IPS-18c (cell line): ENCODE measurements at regions not wholly inside any gene's neighbourhood (a gene's known extent, or its start where the extent isn't known, plus 50 kb on each side); places are given as distances from the start of the nearest gene placed in this dataset.
"Not testable (repeated sequence)": the region's sequence is repeated elsewhere in the genome, so short reads cannot be mapped to it uniquely, and the experiment has no call there.

Experiments used
- H3K4me3 ChIP-seq: 2 replicates; pipeline ENCODE4 v1.7.0; 2013; ENCODE audit warnings: low read depth, mild to moderate bottlenecking, low read length, moderate library complexity; ENCODE audit not compliant: insufficient read depth
- H3K9me3 ChIP-seq: one replicate; pipeline ENCODE4 v1.6.1; 2013; ENCODE audit warnings: mild to moderate bottlenecking, low read length, moderate library complexity; ENCODE audit not compliant: control insufficient read depth, insufficient read depth

- no peak overlapping the region for H3K4me3 ChIP-seq
- H3K9me3 ChIP-seq, result no peaks in the 10 kb centered on the region
These were observed 514.5 kb upstream of the DPPA4 start for GRCh38 chr3:109851854-109852253.

GRCh38 chr3:109852283-109852682, 514.9 kb upstream of the DPPA4 start:
- Histone ChIP-seq H3K9me3 (no peaks in the 10 kb centered on the region), H3K4me3 (no peak overlapping the region)

- H3K4me3 ChIP-seq, result no peak overlapping the region
- no peaks in the 10 kb centered on the region for H3K9me3 ChIP-seq
These were observed 515.9 kb upstream of the DPPA4 start for GRCh38 chr3:109853077-109853731.

DNA sequence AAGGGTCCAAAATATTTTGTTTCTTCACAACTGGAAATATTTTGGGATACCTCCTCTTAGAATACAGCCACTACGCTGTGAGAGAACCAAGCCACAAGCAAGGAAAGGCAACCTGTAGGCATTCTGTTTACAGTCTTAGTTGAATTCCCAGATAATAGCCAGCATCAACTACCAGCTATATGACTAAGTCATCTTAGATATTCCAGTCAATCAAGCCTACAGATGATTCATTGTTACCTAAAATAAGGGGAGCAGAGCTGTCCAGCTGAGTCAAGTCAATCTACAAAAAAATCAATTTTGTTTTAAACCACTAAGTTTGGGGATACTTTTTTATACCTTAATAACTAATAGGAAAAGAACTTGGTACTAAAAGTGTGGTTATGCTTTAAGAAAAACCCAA, 526.4 kb upstream of the DPPA4 start:
- H3K4me3 ChIP-seq, result no peak overlapping the region
- no peaks in the 10 kb centered on the region for H3K9me3 ChIP-seq

GRCh38 chr3:109864452-109864851, 527.1 kb upstream of the DPPA4 start:
- no peaks in the 10 kb centered on the region for H3K9me3 ChIP-seq

DNA sequence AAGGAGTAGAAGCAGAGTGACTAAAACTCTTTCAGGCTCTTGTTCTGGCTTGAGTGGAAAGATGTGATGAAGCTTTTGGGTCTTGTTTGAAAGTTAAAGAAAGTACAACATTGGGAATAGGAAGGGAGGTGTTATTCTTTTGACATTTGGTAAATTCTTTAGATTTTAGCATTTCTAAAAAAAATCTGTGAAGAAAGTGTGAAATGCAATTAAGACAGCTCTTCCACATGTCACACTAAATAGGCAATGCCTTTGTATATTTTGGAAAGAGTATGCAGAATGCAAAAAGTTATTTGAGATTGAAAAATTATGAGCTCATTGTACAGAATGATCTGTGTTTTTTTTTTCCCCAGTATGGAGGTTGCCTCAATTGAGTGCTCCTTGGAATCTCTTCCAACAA, 532.2 kb upstream of the DPPA4 start:
- Histone ChIP-seq H3K4me3 (no peak overlapping the region), H3K9me3 (no peaks in the 10 kb centered on the region)

More at GRCh38 chr3:109864452-109864851, 527.1 kb upstream of the DPPA4 start:
- H3K4me3 ChIP-seq, result no peak overlapping the region

- Histone ChIP-seq H3K9me3 (no peaks in the 10 kb centered on the region), H3K4me3 (no peak overlapping the region)
These were observed 537.8 kb upstream of the DPPA4 start for GRCh38 chr3:109874896-109875708.

GRCh38 chr3:109877616-109878015, 540.3 kb upstream of the DPPA4 start:
- not testable (repeated sequence) for H3K4me3 ChIP-seq, H3K9me3 ChIP-seq

- Histone ChIP-seq H3K9me3 (no peaks in the 10 kb centered on the region), H3K4me3 (no peak overlapping the region)
These were observed 544.8 kb upstream of the DPPA4 start for GRCh38 chr3:109882144-109882543.

DNA sequence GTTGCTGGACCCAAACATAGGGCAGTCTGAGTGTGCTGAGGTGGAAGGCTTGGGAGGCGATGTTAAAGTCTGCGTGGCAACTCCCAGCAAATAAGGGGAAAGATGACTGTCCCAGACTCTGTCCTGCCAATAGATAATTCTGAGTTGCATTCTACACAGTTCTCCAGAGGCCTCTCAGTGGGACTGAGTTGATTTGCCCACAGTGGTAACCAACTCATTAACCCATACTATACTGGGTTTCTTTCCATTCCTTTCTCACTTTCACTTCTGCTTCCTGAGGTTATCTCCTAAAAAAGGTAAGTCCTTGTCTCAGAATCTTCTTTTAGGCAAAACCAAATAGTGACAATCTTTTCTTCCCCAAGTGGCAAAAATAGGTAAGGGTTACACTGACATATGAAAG, 549.9 kb upstream of the DPPA4 start:
- Histone ChIP-seq H3K9me3 (no peaks in the 10 kb centered on the region), H3K4me3 (no peak overlapping the region)

GRCh38 chr3:109888026-109888425, 550.7 kb upstream of the DPPA4 start:
- Histone ChIP-seq H3K9me3 (no peaks in the 10 kb centered on the region), H3K4me3 (no peak overlapping the region)

GRCh38 chr3:109897734-109898133, 560.4 kb upstream of the DPPA4 start:
- H3K4me3 ChIP-seq, result no peak overlapping the region
- no peaks in the 10 kb centered on the region for H3K9me3 ChIP-seq

- no peaks in the 10 kb centered on the region for H3K9me3 ChIP-seq
- H3K4me3 ChIP-seq, result no peak overlapping the region
These were observed 562.6 kb upstream of the DPPA4 start for GRCh38 chr3:109899925-109900324.

DNA sequence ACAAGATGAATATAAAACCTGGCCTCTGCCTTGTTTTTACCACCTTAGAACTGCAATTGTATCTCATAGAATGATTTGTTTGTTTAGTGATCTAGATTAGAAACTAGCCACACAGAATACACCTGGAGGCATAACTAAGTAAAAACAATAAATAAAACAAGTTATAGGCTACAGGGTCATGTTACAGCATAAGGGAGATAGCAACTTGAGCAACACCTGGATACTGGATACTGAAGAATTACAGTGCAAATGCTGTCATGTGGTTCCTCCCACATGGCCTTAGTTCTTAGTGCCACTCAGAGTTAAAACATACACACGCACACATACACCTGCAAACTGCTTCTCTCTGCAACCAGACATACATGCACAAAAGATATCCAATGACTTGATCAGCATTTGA, 563.4 kb upstream of the DPPA4 start:
- no peak overlapping the region for H3K4me3 ChIP-seq

DNA sequence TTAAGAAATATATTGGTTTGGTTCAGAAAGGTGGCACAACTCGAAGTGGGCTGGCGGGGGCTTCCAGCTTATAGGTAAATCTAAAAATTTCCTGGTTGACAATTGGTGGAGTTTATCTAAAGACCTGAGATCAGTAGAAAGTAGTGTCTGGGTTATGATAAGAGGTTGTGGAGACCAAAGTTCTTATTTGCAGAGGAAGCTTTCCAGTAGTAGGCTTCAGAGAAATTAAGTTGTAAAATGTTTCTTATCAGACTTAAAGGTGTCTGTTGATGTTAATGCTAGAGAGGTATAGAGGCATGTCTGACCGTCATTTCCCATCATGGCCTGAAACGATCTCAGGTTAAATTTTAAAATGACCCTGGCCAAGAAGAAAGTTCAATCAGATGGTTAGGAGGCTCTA, 565.2 kb upstream of the DPPA4 start:
- no peak overlapping the region for H3K4me3 ChIP-seq

More for the DNA sequence above, 563.4 kb upstream of the DPPA4 start:
- H3K9me3 ChIP-seq, result no peaks in the 10 kb centered on the region

DNA sequence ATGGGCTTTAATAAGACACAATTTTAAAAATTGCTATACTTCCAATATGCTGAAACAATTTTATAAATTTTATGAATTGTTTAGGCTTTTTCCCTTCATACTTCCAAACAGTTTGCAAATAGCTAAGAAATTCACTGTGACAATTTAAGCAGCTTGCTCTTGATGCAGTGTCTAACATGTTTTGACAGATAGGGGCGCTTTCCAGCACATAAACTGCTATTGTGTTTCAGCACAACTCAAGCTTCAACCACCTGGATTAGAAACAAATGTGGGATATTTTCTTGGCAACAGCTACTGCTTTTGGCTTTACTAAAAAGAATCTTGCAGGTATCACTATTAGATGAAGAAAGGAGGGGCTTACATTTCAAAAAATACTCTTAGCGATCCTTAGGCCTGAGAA, 565.8 kb upstream of the DPPA4 start:
- no peak overlapping the region for H3K4me3 ChIP-seq
- H3K9me3 ChIP-seq, result no peaks in the 10 kb centered on the region

More for the DNA sequence above, 565.2 kb upstream of the DPPA4 start:
- H3K9me3 ChIP-seq, result no peaks in the 10 kb centered on the region

GRCh38 chr3:109910772-109911171, 573.4 kb upstream of the DPPA4 start:
- Histone ChIP-seq H3K4me3 (no peak overlapping the region), H3K9me3 (no peaks in the 10 kb centered on the region)

DNA sequence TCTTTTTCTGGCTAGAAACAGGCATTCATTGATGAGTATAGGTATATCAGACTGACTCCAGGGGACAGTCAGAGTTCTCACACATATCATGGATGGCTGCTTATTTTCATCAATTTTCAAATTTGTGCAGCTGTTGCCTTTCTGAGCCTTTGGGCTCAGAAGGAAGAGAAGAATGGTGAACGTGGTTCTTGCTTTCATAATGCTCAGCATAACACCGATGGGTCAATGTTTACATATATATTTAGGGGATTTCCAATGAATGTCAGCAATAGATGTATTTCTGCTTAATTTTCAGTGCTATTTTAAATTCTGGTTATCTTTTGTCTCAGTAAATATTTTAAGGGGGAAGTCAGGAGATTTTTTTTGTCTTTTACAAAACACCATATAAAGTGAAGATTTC, 581.4 kb upstream of the DPPA4 start:
- Histone ChIP-seq H3K4me3 (no peak overlapping the region), H3K9me3 (no peaks in the 10 kb centered on the region)
